ENCODE measurements at regions not wholly inside any gene's neighbourhood (a gene's known extent, or its start where the extent isn't known, plus 50 kb on each side); places are given as distances from the start of the nearest gene placed in this dataset.

DNA sequence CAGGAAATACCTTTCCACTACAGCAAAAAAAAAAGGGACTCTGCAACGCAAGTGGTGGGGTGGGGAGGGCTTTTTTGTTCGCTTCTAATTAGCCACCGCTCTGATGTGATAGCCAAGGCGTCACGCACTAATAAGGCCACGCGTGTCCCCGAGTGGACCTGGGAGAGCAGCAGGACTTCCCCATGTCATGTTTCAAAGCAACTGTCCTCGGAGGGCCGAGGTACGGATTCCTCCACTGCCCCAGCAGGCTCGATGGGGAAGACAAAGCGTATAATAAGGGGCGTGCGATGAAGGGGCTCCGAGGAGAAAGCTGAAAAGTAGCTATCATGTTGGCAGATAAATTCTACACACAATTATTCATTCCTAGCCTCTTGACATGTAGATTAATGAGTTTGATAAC lies 179.7 kb upstream of the ZNF507 start:
- H3K4me3 ChIP-seq (ENCODE audit: low read depth in 1 of 3, low read length in 3 of 3): no peak overlapping the region
- H3K9ac ChIP-seq (ENCODE audit: low read depth in 1 of 2, low read length in 2 of 2): no peak overlapping the region
- TF ChIP-seq GABPA (IDR thresholded peaks at IDR 0.05 in 1 of 2, conservative IDR thresholded peaks at IDR 0.05 in 1 of 2): no peak
- no peak for TF ChIP-seq FOXA2 (IDR thresholded peaks at IDR 0.05)
- no peak for TF ChIP-seq RXRA (IDR thresholded peaks at IDR 0.05)
- no peak for TF ChIP-seq RAD21 (IDR thresholded peaks at IDR 0.05)
- TF ChIP-seq, protein P1, sequence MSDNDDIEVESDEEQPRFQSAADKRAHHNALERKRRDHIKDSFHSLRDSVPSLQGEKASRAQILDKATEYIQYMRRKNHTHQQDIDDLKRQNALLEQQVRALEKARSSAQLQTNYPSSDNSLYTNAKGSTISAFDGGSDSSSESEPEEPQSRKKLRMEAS (IDR thresholded peaks at IDR 0.05): no peak
- no peak for TF ChIP-seq EGR1 (IDR thresholded peaks at IDR 0.05; ENCODE audit: low read depth in 2 of 2)
- TF ChIP-seq FOXA1 (IDR thresholded peaks at IDR 0.05): no peak
- TF ChIP-seq, protein P2, sequence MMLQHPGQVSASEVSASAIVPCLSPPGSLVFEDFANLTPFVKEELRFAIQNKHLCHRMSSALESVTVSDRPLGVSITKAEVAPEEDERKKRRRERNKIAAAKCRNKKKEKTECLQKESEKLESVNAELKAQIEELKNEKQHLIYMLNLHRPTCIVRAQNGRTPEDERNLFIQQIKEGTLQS (IDR thresholded peaks at IDR 0.05): no peak
- DNase-seq (ENCODE audit: low spot score): no peak
- WGBS: 80% methylated on average over 16 of the region's 16 CpGs
- H3K4me1 ChIP-seq (ENCODE audit: control insufficient read depth in 4 of 4, insufficient read depth in 4 of 4, low read length in 3 of 4): no peaks in the 10 kb centered on the region
- H3K36me3 ChIP-seq (ENCODE audit: control insufficient read depth in 4 of 4, insufficient read depth in 3 of 4, low read depth in 1 of 4, low read length in 3 of 4): no peaks in the 10 kb centered on the region
- peaks cover 2 to 6% (median 4%) of the 10 kb centered on the region in 4 donors for H3K27me3 ChIP-seq (ENCODE audit: control insufficient read depth in 4 of 4, insufficient read depth in 4 of 4, low read length in 3 of 4)
- H3K9me3 ChIP-seq (ENCODE audit: control insufficient read depth in 4 of 4, low read length in 3 of 4): no peaks in the 10 kb centered on the region
- no peak overlapping the region for H3K27ac ChIP-seq (ENCODE audit: low read depth in 1 of 2, low read length in 2 of 2)

DNA sequence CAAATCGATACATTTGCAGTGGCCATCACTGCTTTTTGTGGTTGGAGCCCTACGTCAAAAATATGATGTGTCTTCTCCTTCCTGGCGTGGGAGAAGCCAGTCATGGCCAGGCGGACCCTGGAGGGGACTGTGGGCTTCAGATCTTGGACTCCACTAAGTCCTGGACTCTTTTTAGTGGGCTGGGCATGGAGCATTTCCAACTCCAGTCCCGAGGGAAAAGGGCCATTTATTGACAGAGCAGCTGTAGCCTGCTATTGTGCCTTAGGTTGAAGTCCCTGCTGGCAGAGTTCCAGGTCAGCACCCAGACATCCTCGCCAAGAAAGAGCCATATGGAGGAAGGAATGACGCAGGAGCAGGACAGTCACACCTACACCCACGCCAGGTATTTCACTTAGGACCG lies 179.2 kb upstream of the ZNF507 start:
- H3K4me1 ChIP-seq (ENCODE audit: control insufficient read depth in 4 of 4, insufficient read depth in 4 of 4, low read length in 3 of 4): no peaks in the 10 kb centered on the region
- TF ChIP-seq, protein P3, sequence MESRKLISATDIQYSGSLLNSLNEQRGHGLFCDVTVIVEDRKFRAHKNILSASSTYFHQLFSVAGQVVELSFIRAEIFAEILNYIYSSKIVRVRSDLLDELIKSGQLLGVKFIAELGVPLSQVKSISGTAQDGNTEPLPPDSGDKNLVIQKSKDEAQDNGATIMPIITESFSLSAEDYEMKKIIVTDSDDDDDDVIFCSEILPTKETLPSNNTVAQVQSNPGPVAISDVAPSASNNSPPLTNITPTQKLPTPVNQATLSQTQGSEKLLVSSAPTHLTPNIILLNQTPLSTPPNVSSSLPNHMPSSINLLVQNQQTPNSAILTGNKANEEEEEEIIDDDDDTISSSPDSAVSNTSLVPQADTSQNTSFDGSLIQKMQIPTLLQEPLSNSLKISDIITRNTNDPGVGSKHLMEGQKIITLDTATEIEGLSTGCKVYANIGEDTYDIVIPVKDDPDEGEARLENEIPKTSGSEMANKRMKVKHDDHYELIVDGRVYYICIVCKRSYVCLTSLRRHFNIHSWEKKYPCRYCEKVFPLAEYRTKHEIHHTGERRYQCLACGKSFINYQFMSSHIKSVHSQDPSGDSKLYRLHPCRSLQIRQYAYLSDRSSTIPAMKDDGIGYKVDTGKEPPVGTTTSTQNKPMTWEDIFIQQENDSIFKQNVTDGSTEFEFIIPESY (IDR thresholded peaks at IDR 0.05): no peak
- no peak for TF ChIP-seq EGR1 (IDR thresholded peaks at IDR 0.05; ENCODE audit: low read depth in 2 of 2)
- TF ChIP-seq RAD21 (IDR thresholded peaks at IDR 0.05): no peak
- no peak for TF ChIP-seq FOXA2 (IDR thresholded peaks at IDR 0.05)
- TF ChIP-seq RXRA (IDR thresholded peaks at IDR 0.05): no peak
- TF ChIP-seq TAF1 (conservative IDR thresholded peaks at IDR 0.05): no peak
- no peak for TF ChIP-seq HNF4G (IDR thresholded peaks at IDR 0.05)
- TF ChIP-seq, protein P1 (IDR thresholded peaks at IDR 0.05): no peak
- no peak for TF ChIP-seq JUND (IDR thresholded peaks at IDR 0.05)
- TF ChIP-seq, protein P4, sequence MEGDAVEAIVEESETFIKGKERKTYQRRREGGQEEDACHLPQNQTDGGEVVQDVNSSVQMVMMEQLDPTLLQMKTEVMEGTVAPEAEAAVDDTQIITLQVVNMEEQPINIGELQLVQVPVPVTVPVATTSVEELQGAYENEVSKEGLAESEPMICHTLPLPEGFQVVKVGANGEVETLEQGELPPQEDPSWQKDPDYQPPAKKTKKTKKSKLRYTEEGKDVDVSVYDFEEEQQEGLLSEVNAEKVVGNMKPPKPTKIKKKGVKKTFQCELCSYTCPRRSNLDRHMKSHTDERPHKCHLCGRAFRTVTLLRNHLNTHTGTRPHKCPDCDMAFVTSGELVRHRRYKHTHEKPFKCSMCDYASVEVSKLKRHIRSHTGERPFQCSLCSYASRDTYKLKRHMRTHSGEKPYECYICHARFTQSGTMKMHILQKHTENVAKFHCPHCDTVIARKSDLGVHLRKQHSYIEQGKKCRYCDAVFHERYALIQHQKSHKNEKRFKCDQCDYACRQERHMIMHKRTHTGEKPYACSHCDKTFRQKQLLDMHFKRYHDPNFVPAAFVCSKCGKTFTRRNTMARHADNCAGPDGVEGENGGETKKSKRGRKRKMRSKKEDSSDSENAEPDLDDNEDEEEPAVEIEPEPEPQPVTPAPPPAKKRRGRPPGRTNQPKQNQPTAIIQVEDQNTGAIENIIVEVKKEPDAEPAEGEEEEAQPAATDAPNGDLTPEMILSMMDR (IDR thresholded peaks at IDR 0.05; ENCODE audit: low read depth, low read length, missing input control): no peak
- TF ChIP-seq HNF4A (conservative IDR thresholded peaks at IDR 0.05): no peak
- TF ChIP-seq, protein P5, sequence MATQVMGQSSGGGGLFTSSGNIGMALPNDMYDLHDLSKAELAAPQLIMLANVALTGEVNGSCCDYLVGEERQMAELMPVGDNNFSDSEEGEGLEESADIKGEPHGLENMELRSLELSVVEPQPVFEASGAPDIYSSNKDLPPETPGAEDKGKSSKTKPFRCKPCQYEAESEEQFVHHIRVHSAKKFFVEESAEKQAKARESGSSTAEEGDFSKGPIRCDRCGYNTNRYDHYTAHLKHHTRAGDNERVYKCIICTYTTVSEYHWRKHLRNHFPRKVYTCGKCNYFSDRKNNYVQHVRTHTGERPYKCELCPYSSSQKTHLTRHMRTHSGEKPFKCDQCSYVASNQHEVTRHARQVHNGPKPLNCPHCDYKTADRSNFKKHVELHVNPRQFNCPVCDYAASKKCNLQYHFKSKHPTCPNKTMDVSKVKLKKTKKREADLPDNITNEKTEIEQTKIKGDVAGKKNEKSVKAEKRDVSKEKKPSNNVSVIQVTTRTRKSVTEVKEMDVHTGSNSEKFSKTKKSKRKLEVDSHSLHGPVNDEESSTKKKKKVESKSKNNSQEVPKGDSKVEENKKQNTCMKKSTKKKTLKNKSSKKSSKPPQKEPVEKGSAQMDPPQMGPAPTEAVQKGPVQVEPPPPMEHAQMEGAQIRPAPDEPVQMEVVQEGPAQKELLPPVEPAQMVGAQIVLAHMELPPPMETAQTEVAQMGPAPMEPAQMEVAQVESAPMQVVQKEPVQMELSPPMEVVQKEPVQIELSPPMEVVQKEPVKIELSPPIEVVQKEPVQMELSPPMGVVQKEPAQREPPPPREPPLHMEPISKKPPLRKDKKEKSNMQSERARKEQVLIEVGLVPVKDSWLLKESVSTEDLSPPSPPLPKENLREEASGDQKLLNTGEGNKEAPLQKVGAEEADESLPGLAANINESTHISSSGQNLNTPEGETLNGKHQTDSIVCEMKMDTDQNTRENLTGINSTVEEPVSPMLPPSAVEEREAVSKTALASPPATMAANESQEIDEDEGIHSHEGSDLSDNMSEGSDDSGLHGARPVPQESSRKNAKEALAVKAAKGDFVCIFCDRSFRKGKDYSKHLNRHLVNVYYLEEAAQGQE (IDR thresholded peaks at IDR 0.05): no peak
- TF ChIP-seq GABPA (IDR thresholded peaks at IDR 0.05 in 1 of 2, conservative IDR thresholded peaks at IDR 0.05 in 1 of 2): no peak
- TF ChIP-seq NR2F2 (IDR thresholded peaks at IDR 0.05): no peak
- TF ChIP-seq SP1 (IDR thresholded peaks at IDR 0.05): no peak
- TF ChIP-seq FOXA1 (IDR thresholded peaks at IDR 0.05): no peak
- TF ChIP-seq, protein P2 (IDR thresholded peaks at IDR 0.05): no peak
- TF ChIP-seq YY1 (IDR thresholded peaks at IDR 0.05): no peak
- DNase-seq (ENCODE audit: low spot score): no peak
- no peak overlapping the region for H3K4me3 ChIP-seq (ENCODE audit: low read depth in 1 of 3, low read length in 3 of 3)
- peaks cover 2 to 6% (median 4%) of the 10 kb centered on the region in 4 donors for H3K27me3 ChIP-seq (ENCODE audit: control insufficient read depth in 4 of 4, insufficient read depth in 4 of 4, low read length in 3 of 4)
- H3K36me3 ChIP-seq (ENCODE audit: control insufficient read depth in 4 of 4, insufficient read depth in 3 of 4, low read depth in 1 of 4, low read length in 3 of 4): no peaks in the 10 kb centered on the region
- H3K9me3 ChIP-seq (ENCODE audit: control insufficient read depth in 4 of 4, low read length in 3 of 4): no peaks in the 10 kb centered on the region
- no peak overlapping the region for H3K9ac ChIP-seq (ENCODE audit: low read depth in 1 of 2, low read length in 2 of 2)
- H3K27ac ChIP-seq (ENCODE audit: low read depth in 1 of 2, low read length in 2 of 2): no peak overlapping the region
- WGBS: 65% methylated on average over 9 of the region's 9 CpGs
